IMR-90 (cell line): ENCODE measurements at regions not wholly inside any gene's neighbourhood (a gene's known extent, or its start where the extent isn't known, plus 50 kb on each side); places are given as distances from the start of the nearest gene placed in this dataset.

ENCODE experiments used
- ATAC-seq: fragments of 200-7000 bp; cut with Tn5 transposase; 2 replicates; pipeline ENCODE4 v1.9.1; 2020; ENCODE audit warnings: low read depth, mild to moderate bottlenecking, moderate library complexity
- BruUV-seq: library from RNA; stranded (reverse); fragments of 400-500 nt; replicated peaks from 2 replicates; lab custom pipeline; 2021; lab: Mats Ljungman, UMichigan
- CTCF ChIA-PET: fragments of 300-600 bp; formaldehyde crosslinking; extraction: SDS; loops from one replicate; lab custom pipeline; 2021; ENCODE audit warnings: antibody characterized with exemption; lab: Yijun Ruan, JAX
- POLR2A ChIA-PET: fragments of 300-600 bp; sonication (Branson Sonifier 250); formaldehyde crosslinking; loops from one replicate; lab custom pipeline; 2022; ENCODE audit warnings: antibody characterized with exemption; ENCODE audit not compliant: unreplicated experiment; lab: Charles Lee
- DNase-seq: peaks from one replicate; pipeline ENCODE4 v3.0.0; 2013
- H2AFZ ChIP-seq: replicated peaks from 2 replicates; pipeline ENCODE3; 2013; ENCODE audit warnings: low read length, mild to moderate bottlenecking; ENCODE audit not compliant: poor library complexity
- H2AK5ac ChIP-seq: 2 replicates; pipeline ENCODE4 v1.6.1; 2013; ENCODE audit warnings: low read depth, low read length, inconsistent platforms
- H2AK9ac ChIP-seq: replicated peaks from 2 replicates; pipeline ENCODE3; 2013; ENCODE audit warnings: mild to moderate bottlenecking, low read depth, low read length, moderate library complexity; ENCODE audit not compliant: poor library complexity
- H2BK120ac ChIP-seq: 2 replicates; pipeline ENCODE4 v1.6.1; 2013; ENCODE audit warnings: low read depth, low read length, inconsistent platforms
- H2BK15ac ChIP-seq: 3 replicates; pipeline ENCODE4 v1.6.1; 2013; ENCODE audit warnings: low read depth, low read length, inconsistent platforms
- H2BK20ac ChIP-seq: 2 replicates; pipeline ENCODE4 v1.6.1; 2013; ENCODE audit warnings: low read depth, mild to moderate bottlenecking, inconsistent platforms, low read length, moderate library complexity
- H2BK5ac ChIP-seq: 2 replicates; pipeline ENCODE4 v1.6.1; 2013; ENCODE audit warnings: mild to moderate bottlenecking, low read depth, low read length, inconsistent platforms; ENCODE audit not compliant: poor library complexity, severe bottlenecking
- H3K14ac ChIP-seq: replicated peaks from 2 replicates; pipeline ENCODE4 v1.6.1; 2013; ENCODE audit warnings: low read depth, low read length, inconsistent platforms
- H3K18ac ChIP-seq: 2 replicates; pipeline ENCODE4 v1.6.1; 2013; ENCODE audit warnings: low read depth, low read length, control low read depth
- H3K23ac ChIP-seq: 2 replicates; pipeline ENCODE4 v1.6.1; 2013; ENCODE audit warnings: low read depth, low read length, inconsistent platforms
- H3K27ac ChIP-seq: 2 replicates; pipeline ENCODE4 v1.5.1; 2013; ENCODE audit warnings: mild to moderate bottlenecking, control low read depth, low read length; ENCODE audit not compliant: insufficient read depth
- H3K27me3 ChIP-seq: 2 replicates; pipeline ENCODE4 v1.6.1; 2013; ENCODE audit warnings: low read length; ENCODE audit not compliant: control insufficient read depth, insufficient read depth
- H3K36me3 ChIP-seq: 2 replicates; pipeline ENCODE4 v1.6.1; 2013; ENCODE audit warnings: low read length, mixed read lengths; ENCODE audit not compliant: control insufficient read depth, insufficient read depth
- H3K4ac ChIP-seq: 2 replicates; pipeline ENCODE4 v1.6.1; 2013; ENCODE audit warnings: low read depth, low read length, inconsistent platforms
- H3K4me1 ChIP-seq: 2 replicates; pipeline ENCODE4 v1.6.1; 2013; ENCODE audit warnings: low read length, mixed read lengths; ENCODE audit not compliant: control insufficient read depth, insufficient read depth
- H3K4me2 ChIP-seq: 2 replicates; pipeline ENCODE4 v1.6.1; 2013; ENCODE audit warnings: low read depth, mild to moderate bottlenecking, control low read depth, low read length, moderate library complexity
- H3K4me3 ChIP-seq: 2 replicates; pipeline ENCODE4 v1.5.1; 2013; ENCODE audit warnings: low read depth, mild to moderate bottlenecking, control low read depth, low read length, moderate library complexity; ENCODE audit not compliant: insufficient read depth
- H3K56ac ChIP-seq: 2 replicates; pipeline ENCODE4 v1.6.1; 2013; ENCODE audit warnings: low read length, inconsistent platforms; ENCODE audit not compliant: insufficient read depth; ENCODE audit errors: extremely low read depth
- H3K79me1 ChIP-seq, 2 experiments: 2 replicates each; pipeline ENCODE4 v1.6.1; 2013; ENCODE audit warnings: low read length in 2 of 2, inconsistent platforms in 1 of 2, low read depth in 1 of 2
- H3K9ac ChIP-seq: 2 replicates; pipeline ENCODE4 v1.6.1; 2013; ENCODE audit warnings: low read depth, low read length, control low read depth
- H3K9me1 ChIP-seq: 2 replicates; pipeline ENCODE4 v1.6.1; 2013; ENCODE audit warnings: low read length, inconsistent platforms; ENCODE audit not compliant: insufficient read depth
- H3K9me3 ChIP-seq: 2 replicates; pipeline ENCODE4 v1.6.1; 2013; ENCODE audit warnings: low read length; ENCODE audit not compliant: control insufficient read depth, insufficient read depth
- H4K20me1 ChIP-seq: 2 replicates; pipeline ENCODE4 v1.6.1; 2013; ENCODE audit warnings: low read length, inconsistent platforms; ENCODE audit not compliant: insufficient read depth
- H4K5ac ChIP-seq: 2 replicates; pipeline ENCODE4 v1.6.1; 2013; ENCODE audit warnings: mild to moderate bottlenecking, low read depth, low read length, control low read depth
- H4K8ac ChIP-seq, 2 experiments: 2 replicates each; pipeline ENCODE4 v1.6.1; 2013; ENCODE audit warnings: low read depth in 2 of 2, low read length in 2 of 2, control low read depth in 1 of 2, inconsistent platforms in 1 of 2
- H4K91ac ChIP-seq: 2 replicates; pipeline ENCODE4 v1.6.1; 2013; ENCODE audit warnings: low read depth, low read length, inconsistent platforms; ENCODE audit not compliant: insufficient read depth
- NFE2L2 ChIP-seq: fragments of 150-350 bp; IDR thresholded peaks from 2 replicates; pipeline ENCODE4 v1.6.1; 2016; ENCODE audit warnings: low read depth, mild to moderate bottlenecking, low read length
- WGBS, 2 experiments: methylation state at CpG; one replicate each; pipeline versions ENCODE4 v1.1.5 to v1.1.7; 2013; ENCODE audit warnings: missing lambda C conversion rate in 2 of 2; ENCODE audit not compliant: insufficient read length in 1 of 2; ENCODE audit errors: extremely low coverage in 2 of 2; 5-methylcytosine and 5-hydroxymethylcytosine counted together
- dilution Hi-C: fragments of 300-500 bp; cut with HindIII; formaldehyde crosslinking; loops from one replicate; pipeline ENCODE4 v1.14.3; 2018; ENCODE audit warnings: low sequenced_read_pairs; ENCODE audit not compliant: unreplicated experiment
- in situ Hi-C: fragments of 300-500 bp; cut with MboI; formaldehyde crosslinking; loops from 3 replicates; pipeline ENCODE4 v1.14.3; 2019; ENCODE audit warnings: low sequenced_read_pairs, inconsistent platforms, mixed read lengths
- intact Hi-C: fragments of 100-400 bp; cut with micrococcal nuclease; formaldehyde crosslinking; loops from 2 replicates; pipeline ENCODE4 v1.10.0; 2022
- TF ChIP-seq, protein P1 (sequence below): conservative IDR thresholded peaks from 2 replicates; pipeline ENCODE4 v1.5.1; 2012; ENCODE audit warnings: mild to moderate bottlenecking, low read depth, low read length, improper control_type of control experiment

DNA sequence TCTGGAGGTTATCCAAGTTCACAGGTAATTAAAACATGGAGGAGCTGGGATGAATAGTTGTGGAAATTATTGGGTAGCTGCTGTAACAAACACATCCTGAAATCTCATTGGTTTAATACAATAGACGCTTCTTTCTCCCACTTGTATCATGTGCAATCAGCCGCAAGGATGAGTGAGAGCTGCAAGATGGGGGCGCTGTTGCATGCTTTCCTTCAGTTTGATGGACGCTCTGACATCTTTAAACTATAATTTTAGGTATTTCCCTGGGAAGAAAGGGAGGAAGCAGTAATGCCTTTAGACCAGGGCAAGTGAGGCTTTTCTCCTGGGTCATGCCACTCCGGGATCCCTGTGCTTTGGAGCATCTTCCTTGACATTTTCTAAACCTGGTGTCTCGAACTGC, 178.7 kb downstream of the PAWR start:
- no peak overlapping the region for H2BK20ac ChIP-seq
- no peaks in the 10 kb centered on the region for H3K9me1 ChIP-seq
- ChIA-PET POLR2A (no interaction called here), CTCF (no interaction called here)
- no peak overlapping the region for H3K4me2 ChIP-seq
- H3K56ac ChIP-seq = no peak overlapping the region
- H3K4me3 ChIP-seq = no peak overlapping the region
- H3K14ac ChIP-seq = no peak overlapping the region
- H2AFZ ChIP-seq = no peak overlapping the region
- no peaks in the 10 kb centered on the region for H3K79me1 ChIP-seq
- H4K5ac ChIP-seq = no peak overlapping the region
- H2AK5ac ChIP-seq = no peak overlapping the region
- no peak overlapping the region for H3K4ac ChIP-seq
- no peak for DNase-seq
- no peak overlapping the region for H2BK120ac ChIP-seq
- no peaks in the 10 kb centered on the region for H3K36me3 ChIP-seq
- no peak overlapping the region for H3K18ac ChIP-seq
- no peaks in the 10 kb centered on the region; the same call in 1 of the 2 replicates for H3K4me1 ChIP-seq
- H4K91ac ChIP-seq = no peak overlapping the region
- H2BK15ac ChIP-seq = no peak overlapping the region
- H2BK5ac ChIP-seq = no peak overlapping the region
- H3K27me3 ChIP-seq = no peaks in the 10 kb centered on the region
- H3K9ac ChIP-seq = no peak overlapping the region
- no peak for TF ChIP-seq NFE2L2
- TF ChIP-seq, protein P1, sequence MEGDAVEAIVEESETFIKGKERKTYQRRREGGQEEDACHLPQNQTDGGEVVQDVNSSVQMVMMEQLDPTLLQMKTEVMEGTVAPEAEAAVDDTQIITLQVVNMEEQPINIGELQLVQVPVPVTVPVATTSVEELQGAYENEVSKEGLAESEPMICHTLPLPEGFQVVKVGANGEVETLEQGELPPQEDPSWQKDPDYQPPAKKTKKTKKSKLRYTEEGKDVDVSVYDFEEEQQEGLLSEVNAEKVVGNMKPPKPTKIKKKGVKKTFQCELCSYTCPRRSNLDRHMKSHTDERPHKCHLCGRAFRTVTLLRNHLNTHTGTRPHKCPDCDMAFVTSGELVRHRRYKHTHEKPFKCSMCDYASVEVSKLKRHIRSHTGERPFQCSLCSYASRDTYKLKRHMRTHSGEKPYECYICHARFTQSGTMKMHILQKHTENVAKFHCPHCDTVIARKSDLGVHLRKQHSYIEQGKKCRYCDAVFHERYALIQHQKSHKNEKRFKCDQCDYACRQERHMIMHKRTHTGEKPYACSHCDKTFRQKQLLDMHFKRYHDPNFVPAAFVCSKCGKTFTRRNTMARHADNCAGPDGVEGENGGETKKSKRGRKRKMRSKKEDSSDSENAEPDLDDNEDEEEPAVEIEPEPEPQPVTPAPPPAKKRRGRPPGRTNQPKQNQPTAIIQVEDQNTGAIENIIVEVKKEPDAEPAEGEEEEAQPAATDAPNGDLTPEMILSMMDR = 0 out of 2 replicates have a peak, but pooled peaks have one; percentile 4
- BruUV-seq = no TSS peak
- no peak for ATAC-seq
- dilution Hi-C loops (no loop called here), intact Hi-C loops (no loop called here), in situ Hi-C loops (no loop called here)
- no peak overlapping the region for H3K23ac ChIP-seq
- no peak overlapping the region for H3K27ac ChIP-seq
- no peaks in the 10 kb centered on the region for H4K20me1 ChIP-seq
- 100% methylated on average over 2 of the region's 6 CpGs; no CpG with 5 or more reads in 1 of the 2 experiments for WGBS, 2 experiments
- H2AK9ac ChIP-seq = no peak overlapping the region
- H3K9me3 ChIP-seq = no peaks in the 10 kb centered on the region
- no peak overlapping the region for H4K8ac ChIP-seq
